Endothelial cell of umbilical vein (primary cell): ENCODE measurements at regions not wholly inside any gene's neighbourhood (a gene's known extent, or its start where the extent isn't known, plus 50 kb on each side); places are given as distances from the start of the nearest gene placed in this dataset.

ENCODE experiments used
- FOS ChIP-seq: IDR thresholded peaks from 2 replicates; pipeline ENCODE4 v1.6.1; 2011; ENCODE audit warnings: mild to moderate bottlenecking, low read length, moderate library complexity, borderline replicate concordance; ENCODE audit not compliant: insufficient read depth
- POLR2A ChIP-seq: IDR thresholded peaks from 2 replicates; pipeline ENCODE4 v1.6.1; 2012; ENCODE audit warnings: low read depth, mild to moderate bottlenecking, control low read depth, low read length
- TF ChIP-seq, protein P1 (sequence below), 2 donors: IDR thresholded peaks; 1 replicate in 1 of 2; 2 replicates in 1 of 2; pipeline ENCODE4 v1.5.1; 2011; ENCODE audit warnings: low read length in 2 of 2, mild to moderate bottlenecking in 2 of 2, moderate library complexity in 2 of 2, control low read depth in 1 of 2, inconsistent platforms in 1 of 2, low read depth in 1 of 2; ENCODE audit not compliant: insufficient read depth in 1 of 2; ENCODE audit errors: extremely low read depth in 1 of 2

- TF ChIP-seq, protein P1, sequence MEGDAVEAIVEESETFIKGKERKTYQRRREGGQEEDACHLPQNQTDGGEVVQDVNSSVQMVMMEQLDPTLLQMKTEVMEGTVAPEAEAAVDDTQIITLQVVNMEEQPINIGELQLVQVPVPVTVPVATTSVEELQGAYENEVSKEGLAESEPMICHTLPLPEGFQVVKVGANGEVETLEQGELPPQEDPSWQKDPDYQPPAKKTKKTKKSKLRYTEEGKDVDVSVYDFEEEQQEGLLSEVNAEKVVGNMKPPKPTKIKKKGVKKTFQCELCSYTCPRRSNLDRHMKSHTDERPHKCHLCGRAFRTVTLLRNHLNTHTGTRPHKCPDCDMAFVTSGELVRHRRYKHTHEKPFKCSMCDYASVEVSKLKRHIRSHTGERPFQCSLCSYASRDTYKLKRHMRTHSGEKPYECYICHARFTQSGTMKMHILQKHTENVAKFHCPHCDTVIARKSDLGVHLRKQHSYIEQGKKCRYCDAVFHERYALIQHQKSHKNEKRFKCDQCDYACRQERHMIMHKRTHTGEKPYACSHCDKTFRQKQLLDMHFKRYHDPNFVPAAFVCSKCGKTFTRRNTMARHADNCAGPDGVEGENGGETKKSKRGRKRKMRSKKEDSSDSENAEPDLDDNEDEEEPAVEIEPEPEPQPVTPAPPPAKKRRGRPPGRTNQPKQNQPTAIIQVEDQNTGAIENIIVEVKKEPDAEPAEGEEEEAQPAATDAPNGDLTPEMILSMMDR (IDR thresholded peaks at IDR 0.05; ENCODE audit: extremely low read depth in 1 of 2, insufficient read depth in 1 of 2, low read depth in 1 of 2, low read length in 2 of 2), result no peak
- no peak for TF ChIP-seq POLR2A
- TF ChIP-seq FOS, result no peak
Measured at GRCh38 chr5:74973694-74974093, 78.7 kb downstream of the GCNT4 start.
